Skin of body (tissue), 1 donor: ENCODE measurements at regions not wholly inside any gene's neighbourhood (a gene's known extent, or its start where the extent isn't known, plus 50 kb on each side); places are given as distances from the start of the nearest gene placed in this dataset.
"Not testable (repeated sequence)": the region's sequence is repeated elsewhere in the genome, so short reads cannot be mapped to it uniquely, and the experiment has no call there.

Experiments used
- DNase-seq: peaks from one replicate; lab custom pipeline; 2025; lab: John Stamatoyannopoulos, UW

GRCh38 chr2:13524492-13524891 lies 807.8 kb downstream of the TRIB2 start:
- no peak for DNase-seq

GRCh38 chr2:13531735-13532410 lies 815.1 kb downstream of the TRIB2 start:
- DNase-seq = not testable (repeated sequence)

GRCh38 chr2:13532781-13533523 lies 816.2 kb downstream of the TRIB2 start:
- not testable (repeated sequence) for DNase-seq

GRCh38 chr2:13533524-13533922 lies 816.8 kb downstream of the TRIB2 start:
- no peak for DNase-seq

GRCh38 chr2:13536941-13537340 lies 820.2 kb downstream of the TRIB2 start:
- no peak for DNase-seq

GRCh38 chr2:13537771-13538349 lies 821.1 kb downstream of the TRIB2 start:
- DNase-seq = no peak

- no peak for DNase-seq
Observed at GRCh38 chr2:13539296-13539695, 822.6 kb downstream of the TRIB2 start.

- no peak for DNase-seq
Observed at GRCh38 chr2:13542061-13542460, 825.3 kb downstream of the TRIB2 start.

GRCh38 chr2:13542642-13543041 lies 825.9 kb downstream of the TRIB2 start:
- DNase-seq = no peak

- DNase-seq = no peak
Observed at GRCh38 chr2:13543550-13543949, 826.8 kb downstream of the TRIB2 start.

GRCh38 chr2:13545320-13545719 lies 828.6 kb downstream of the TRIB2 start:
- no peak for DNase-seq

GRCh38 chr2:13546131-13546530 lies 829.4 kb downstream of the TRIB2 start:
- DNase-seq = no peak

- DNase-seq = no peak
Observed at GRCh38 chr2:13550285-13551231, 833.8 kb downstream of the TRIB2 start.

- no peak for DNase-seq
Observed at GRCh38 chr2:13558368-13558767, 841.6 kb downstream of the TRIB2 start.

GRCh38 chr2:13560322-13560721 lies 843.6 kb downstream of the TRIB2 start:
- no peak for DNase-seq

GRCh38 chr2:13572466-13572865 lies 855.7 kb downstream of the TRIB2 start:
- no peak for DNase-seq

GRCh38 chr2:13574831-13575230 lies 858.1 kb downstream of the TRIB2 start:
- DNase-seq = no peak

GRCh38 chr2:13576406-13577036 lies 859.8 kb downstream of the TRIB2 start:
- no peak for DNase-seq

- DNase-seq = no peak
Observed at GRCh38 chr2:13578547-13578946, 861.8 kb downstream of the TRIB2 start.

- DNase-seq = no peak
Observed at GRCh38 chr2:13581471-13581870, 864.7 kb downstream of the TRIB2 start.

GRCh38 chr2:13583609-13584008 lies 866.9 kb downstream of the TRIB2 start:
- no peak for DNase-seq
